HepG2 (cell line): ENCODE measurements at regions not wholly inside any gene's neighbourhood (a gene's known extent, or its start where the extent isn't known, plus 50 kb on each side); places are given as distances from the start of the nearest gene placed in this dataset.

Experiments used
- CBX2 ChIP-seq, 2 experiments: fragments of 200-600 bp in 1 of 2; sonication (generic); formaldehyde crosslinking in 1 of 2; IDR thresholded peaks; 2 replicates each; pipeline versions ENCODE4 v1.7.0 to v1.8.1; 2018 to 2022; ENCODE audit warnings: low read depth in 2 of 2, low read length in 1 of 2, mild to moderate bottlenecking in 1 of 2, missing genetic modification reagents in 1 of 2
- CTCF ChIP-seq: sonication (generic); formaldehyde crosslinking; IDR thresholded peaks from 2 replicates; pipeline ENCODE4 v1.5.0; 2020; ENCODE audit warnings: mild to moderate bottlenecking, missing genetic modification reagents, moderate library complexity

- no peak for TF ChIP-seq CTCF (CRISPR knock-in tag)
- no peak for TF ChIP-seq CBX2 (IDR thresholded peaks at IDR 0.05; ENCODE audit: low read depth, low read length)
- TF ChIP-seq CBX2 (CRISPR knock-in tag; IDR thresholded peaks at IDR 0.05; ENCODE audit: low read depth): no peak
These were observed 527.1 kb upstream of the ARRDC3 start for GRCh38 chr5:91910247-91910646.
